Naive thymus-derived CD4-positive, alpha-beta T cell (primary cell): ENCODE measurements at regions not wholly inside any gene's neighbourhood (a gene's known extent, or its start where the extent isn't known, plus 50 kb on each side); places are given as distances from the start of the nearest gene placed in this dataset.

ENCODE experiments used
- ATAC-seq: fragments of 150-1000 bp; cut with Tn5 transposase; 2 replicates; pipeline ENCODE4 v1.10.0; 2021; ENCODE audit warnings: mild to moderate bottlenecking, moderate library complexity
- CTCF ChIA-PET: fragments of 350-600 bp; sonication (Branson Sonifier 250); formaldehyde crosslinking; loops from one replicate; lab custom pipeline; 2021; ENCODE audit warnings: antibody characterized with exemption; lab: Charles Lee
- POLR2A ChIA-PET: fragments of 350-600 bp; sonication (Branson Sonifier 250); formaldehyde crosslinking; loops from one replicate; lab custom pipeline; 2021; ENCODE audit warnings: antibody characterized with exemption, inconsistent platforms; lab: Charles Lee
- DNase-seq, 9 donors: peaks; one replicate each; pipeline versions ENCODE4 v3.0.0 to v3.0.0-alpha.2; 2020 to 2022; ENCODE audit warnings: mixed read lengths in 1 of 9
- H3K27ac ChIP-seq: one replicate; pipeline ENCODE4 v1.7.0; 2013; ENCODE audit warnings: mild to moderate bottlenecking, low read depth, low read length, moderate library complexity
- H3K27me3 ChIP-seq, 2 donors: one replicate each; pipeline ENCODE4 v1.7.0; 2013; ENCODE audit warnings: low read length in 2 of 2, mild to moderate bottlenecking in 2 of 2, moderate library complexity in 2 of 2; ENCODE audit not compliant: control insufficient read depth in 2 of 2, insufficient read depth in 2 of 2
- H3K36me3 ChIP-seq, 3 experiments: 1 replicate in 2 of 3; 2 replicates in 1 of 3; pipeline ENCODE4 v1.7.0; 2013; ENCODE audit warnings: low read length in 3 of 3, mild to moderate bottlenecking in 3 of 3, moderate library complexity in 1 of 3; ENCODE audit not compliant: insufficient read depth in 3 of 3, control insufficient read depth in 2 of 3
- H3K4me1 ChIP-seq, 2 donors: one replicate each; pipeline ENCODE4 v1.7.0; 2013; ENCODE audit warnings: low read length in 2 of 2, mild to moderate bottlenecking in 2 of 2, moderate library complexity in 1 of 2; ENCODE audit not compliant: control insufficient read depth in 2 of 2, insufficient read depth in 2 of 2
- H3K4me3 ChIP-seq: 2 replicates; pipeline ENCODE4 v1.7.0; 2013; ENCODE audit warnings: mild to moderate bottlenecking, low read length
- H3K9me3 ChIP-seq, 3 experiments: 1 replicate in 2 of 3; 2 replicates in 1 of 3; pipeline ENCODE4 v1.7.0; 2013; ENCODE audit warnings: low read length in 3 of 3; ENCODE audit not compliant: control insufficient read depth in 2 of 3
- H3K27ac Mint-ChIP-seq, 9 donors: one replicate each; pipeline ENCODE4 v1.8.0; 2020 to 2022; ENCODE audit warnings: mixed read lengths in 9 of 9, mild to moderate bottlenecking in 8 of 9, moderate library complexity in 5 of 9, inconsistent platforms in 2 of 9
- H3K27me3 Mint-ChIP-seq, 5 donors: one replicate each; pipeline ENCODE4 v1.8.0; 2021 to 2022; ENCODE audit warnings: mixed read lengths in 5 of 5, mild to moderate bottlenecking in 1 of 5
- H3K36me3 Mint-ChIP-seq, 5 donors: one replicate each; pipeline ENCODE4 v1.8.0; 2020 to 2022; ENCODE audit warnings: mixed read lengths in 5 of 5, mild to moderate bottlenecking in 3 of 5, inconsistent platforms in 1 of 5
- H3K4me1 Mint-ChIP-seq, 7 donors: one replicate each; pipeline ENCODE4 v1.8.0; 2020 to 2022; ENCODE audit warnings: mixed read lengths in 7 of 7, mild to moderate bottlenecking in 3 of 7, inconsistent platforms in 1 of 7
- H3K4me3 Mint-ChIP-seq, 10 donors: one replicate each; pipeline ENCODE4 v1.8.0; 2020 to 2022; ENCODE audit warnings: mild to moderate bottlenecking in 10 of 10, mixed read lengths in 10 of 10, moderate library complexity in 6 of 10, inconsistent platforms in 2 of 10
- H3K9me3 Mint-ChIP-seq, 11 donors: one replicate each; pipeline ENCODE4 v1.8.0; 2020 to 2022; ENCODE audit warnings: mixed read lengths in 11 of 11, mild to moderate bottlenecking in 4 of 11, inconsistent platforms in 1 of 11, moderate library complexity in 1 of 11
- intact Hi-C, 2 donors: fragments of 100-400 bp; cut with micrococcal nuclease; formaldehyde crosslinking; loops; one replicate each; pipeline ENCODE4 v1.15.1; 2023

DNA sequence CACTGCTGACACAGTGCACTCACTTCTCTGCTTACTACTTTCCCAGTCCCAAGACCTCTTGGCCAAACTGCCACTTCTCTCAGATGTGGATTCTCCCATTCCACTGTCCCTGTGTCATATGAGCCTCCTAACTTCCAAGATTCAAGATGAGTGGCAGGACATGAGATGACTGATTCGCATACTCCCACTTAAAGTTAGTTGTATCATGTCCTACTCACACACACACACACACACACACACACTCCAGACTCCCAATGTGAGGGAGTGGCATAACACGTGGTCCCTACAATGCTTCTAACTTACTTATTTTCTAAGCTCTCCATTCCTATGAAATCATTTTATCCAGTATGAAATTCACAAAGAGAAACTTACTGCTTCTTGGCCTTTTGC, 67.0 kb upstream of the CAV2 start:
- Histone ChIP-seq H3K27ac (no peak overlapping the region), H3K4me3 (no peak overlapping the region), H3K36me3 (no peaks in the 10 kb centered on the region), H3K9me3 (no peaks in the 10 kb centered on the region), H3K4me1 (no peaks in the 10 kb centered on the region), H3K27me3 (no peaks in the 10 kb centered on the region)
- Mint-ChIP-seq H3K4me3 (no peak overlapping the region), H3K4me1 (no peaks in the 10 kb centered on the region), H3K27me3 (peaks cover 5 to 44% (median 31%) of the 10 kb centered on the region in 5 donors), H3K36me3 (no peaks in the 10 kb centered on the region), H3K27ac (no peak overlapping the region), H3K9me3 (no peaks in the 10 kb centered on the region)
- ChIA-PET POLR2A (no interaction called here), CTCF (no interaction called here)
- ATAC-seq = no peak
- intact Hi-C loops = no loop called here
- DNase-seq = no peak

DNA sequence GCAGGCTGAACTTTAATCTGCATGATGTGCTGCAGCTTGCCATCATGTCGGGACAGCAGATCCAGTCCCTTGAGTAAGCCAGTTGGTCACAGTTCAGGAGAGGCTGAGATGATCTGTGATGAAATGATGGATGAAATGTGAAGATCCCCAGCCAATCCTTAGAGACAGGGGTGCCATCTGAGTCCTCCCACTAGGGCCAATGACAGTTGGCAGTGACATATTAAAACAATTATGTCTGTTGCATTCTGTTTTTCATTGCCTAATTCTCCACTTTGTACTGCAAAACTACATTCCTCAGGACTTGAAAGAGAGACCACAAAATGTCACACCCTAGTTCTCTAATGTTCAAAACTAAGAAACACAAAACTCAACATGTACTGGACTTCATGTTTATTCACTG, 66.3 kb upstream of the CAV2 start:
- CTCF ChIA-PET = no interaction called here

DNA sequence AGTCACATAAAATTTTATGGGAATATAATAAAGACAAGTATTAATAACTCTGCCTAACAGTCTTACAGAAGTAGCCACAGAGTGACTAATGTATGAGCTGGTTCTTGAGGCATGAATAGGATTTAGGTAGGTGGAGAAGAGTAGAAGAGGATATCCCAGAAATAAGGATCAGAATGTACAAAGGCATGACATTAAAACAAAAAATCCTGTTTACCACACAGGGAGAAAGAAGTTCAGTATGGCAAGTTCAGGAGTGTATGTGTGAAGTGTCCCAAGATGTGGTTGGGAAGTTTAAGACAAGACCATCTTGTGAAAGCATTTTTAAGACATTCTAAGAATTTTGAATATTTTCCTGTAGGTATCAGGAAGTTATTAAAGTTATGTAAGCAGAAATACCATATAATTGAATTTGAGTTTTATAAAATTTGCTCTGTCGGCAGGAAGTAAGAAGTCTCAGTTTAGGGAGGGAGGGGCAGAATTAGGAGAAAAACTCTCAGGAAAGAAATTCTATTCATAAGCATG, 64.7 kb upstream of the CAV2 start:
- Histone ChIP-seq H3K4me3 (no peak overlapping the region), H3K9me3 (no peaks in the 10 kb centered on the region), H3K27ac (no peak overlapping the region), H3K36me3 (no peaks in the 10 kb centered on the region), H3K27me3 (no peaks in the 10 kb centered on the region), H3K4me1 (no peaks in the 10 kb centered on the region)
- ChIA-PET CTCF (no interaction called here), POLR2A (no interaction called here)
- H3K4me3 Mint-ChIP-seq = no peak overlapping the region
- intact Hi-C loops = no loop called here
- H3K27ac Mint-ChIP-seq = no peak overlapping the region
- H3K4me1 Mint-ChIP-seq = no peaks in the 10 kb centered on the region
- H3K36me3 Mint-ChIP-seq = no peaks in the 10 kb centered on the region
- H3K27me3 Mint-ChIP-seq = peaks cover 9 to 49% (median 24%) of the 10 kb centered on the region in 5 donors
- DNase-seq (no peak), ATAC-seq (no peak)
- no peaks in the 10 kb centered on the region for H3K9me3 Mint-ChIP-seq

More for the DNA sequence above, 66.3 kb upstream of the CAV2 start:
- no peaks in the 10 kb centered on the region for H3K9me3 Mint-ChIP-seq
- POLR2A ChIA-PET = no interaction called here
- DNase-seq (no peak), ATAC-seq (no peak)
- Histone ChIP-seq H3K27me3 (no peaks in the 10 kb centered on the region), H3K4me3 (no peak overlapping the region), H3K4me1 (no peaks in the 10 kb centered on the region), H3K9me3 (no peaks in the 10 kb centered on the region), H3K36me3 (no peaks in the 10 kb centered on the region), H3K27ac (no peak overlapping the region)
- H3K36me3 Mint-ChIP-seq = no peaks in the 10 kb centered on the region
- intact Hi-C loops = no loop called here
- no peak overlapping the region for H3K27ac Mint-ChIP-seq
- H3K27me3 Mint-ChIP-seq = peaks cover 7 to 44% (median 30%) of the 10 kb centered on the region in 5 donors
- H3K4me3 Mint-ChIP-seq = no peak overlapping the region
- H3K4me1 Mint-ChIP-seq = no peaks in the 10 kb centered on the region

DNA sequence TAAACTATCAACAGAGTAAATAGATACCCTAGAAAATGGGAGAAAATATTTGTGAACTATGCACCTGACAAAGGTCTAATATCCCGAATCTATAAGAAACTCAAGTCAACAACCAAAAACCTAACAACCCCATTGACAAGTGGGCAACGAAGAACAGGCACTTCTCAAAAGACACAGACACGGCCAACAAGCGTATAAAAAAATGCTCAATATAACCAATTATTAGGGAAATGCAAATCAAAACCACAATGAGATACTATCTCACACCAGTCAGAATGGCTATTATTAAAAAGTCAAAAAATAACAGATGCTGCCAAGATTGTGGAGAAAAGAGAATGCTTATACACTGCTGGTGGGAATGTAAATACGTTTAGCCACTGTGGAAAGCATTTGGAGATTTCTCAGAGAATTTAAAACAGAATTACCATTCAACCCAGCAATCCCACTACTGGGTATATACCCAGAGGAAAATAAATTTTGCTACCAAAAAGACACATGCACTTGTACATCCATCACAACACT, 63.2 kb upstream of the CAV2 start:
- Mint-ChIP-seq H3K9me3 (no peaks in the 10 kb centered on the region), H3K27ac (no peak overlapping the region), H3K27me3 (peaks cover 4 to 45% (median 17%) of the 10 kb centered on the region in 5 donors), H3K4me1 (no peaks in the 10 kb centered on the region), H3K4me3 (no peak overlapping the region), H3K36me3 (no peaks in the 10 kb centered on the region)
- no peaks in the 10 kb centered on the region for H3K36me3 ChIP-seq
- H3K27ac ChIP-seq = no peak overlapping the region
- DNase-seq (no peak), ATAC-seq (no peak)
- ChIA-PET POLR2A (no interaction called here), CTCF (no interaction called here)
- H3K9me3 ChIP-seq = no peaks in the 10 kb centered on the region
- H3K27me3 ChIP-seq = no peaks in the 10 kb centered on the region
- intact Hi-C loops = no loop called here
- H3K4me3 ChIP-seq = no peak overlapping the region
- H3K4me1 ChIP-seq = no peaks in the 10 kb centered on the region

DNA sequence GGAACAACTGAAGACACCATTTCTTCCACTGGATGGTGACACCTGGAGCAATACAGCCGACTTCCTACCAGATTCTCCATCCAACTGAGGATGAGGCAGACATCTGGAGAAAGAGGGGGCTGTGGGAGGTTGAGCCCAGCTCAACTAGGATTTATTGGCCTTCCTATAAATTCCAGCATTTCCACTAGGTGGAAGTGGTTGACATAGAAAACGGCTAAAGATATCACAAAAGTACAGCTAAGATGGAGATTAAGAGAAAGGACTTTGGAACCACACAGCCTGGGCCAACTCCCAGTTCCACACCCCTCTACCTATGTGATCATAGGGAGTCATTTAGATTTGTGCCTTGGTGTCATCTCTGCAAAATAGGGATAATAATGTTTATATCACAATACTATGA, 61.3 kb upstream of the CAV2 start:
- Histone ChIP-seq H3K27ac (no peak overlapping the region), H3K27me3 (no peaks in the 10 kb centered on the region), H3K9me3 (no peaks in the 10 kb centered on the region), H3K4me1 (no peaks in the 10 kb centered on the region), H3K36me3 (no peaks in the 10 kb centered on the region), H3K4me3 (no peak overlapping the region)
- H3K36me3 Mint-ChIP-seq = no peaks in the 10 kb centered on the region
- intact Hi-C loops = no loop called here
- H3K9me3 Mint-ChIP-seq = no peaks in the 10 kb centered on the region
- CTCF ChIA-PET = no interaction called here
- H3K4me3 Mint-ChIP-seq = no peak overlapping the region
- ATAC-seq = no peak
- H3K4me1 Mint-ChIP-seq = no peaks in the 10 kb centered on the region
- no peak for DNase-seq
- POLR2A ChIA-PET = no interaction called here
- H3K27me3 Mint-ChIP-seq = peaks cover 4 to 30% (median 10%) of the 10 kb centered on the region in 5 donors
- no peak overlapping the region for H3K27ac Mint-ChIP-seq

DNA sequence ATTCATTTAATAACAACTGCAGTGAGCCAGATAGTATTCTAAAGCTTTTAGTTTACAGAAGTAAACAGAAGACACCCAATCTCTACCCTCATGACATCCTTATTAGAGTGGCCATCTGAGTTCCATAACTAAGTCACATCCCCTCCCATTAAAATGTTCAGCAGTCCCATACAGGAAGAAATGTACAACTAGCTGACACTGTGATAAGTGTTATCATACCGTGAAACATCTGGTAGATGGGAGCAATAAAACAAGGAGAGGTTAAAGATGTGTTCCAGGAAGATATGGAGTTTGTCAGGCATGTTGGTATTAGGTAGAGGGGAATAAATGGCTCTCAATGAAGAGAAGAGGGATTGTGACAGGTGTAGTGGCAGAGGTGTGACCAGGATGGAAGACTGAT, 60.5 kb upstream of the CAV2 start:
- CTCF ChIA-PET = no interaction called here
- POLR2A ChIA-PET = no interaction called here
- Histone ChIP-seq H3K36me3 (no peaks in the 10 kb centered on the region), H3K4me3 (no peak overlapping the region), H3K27me3 (no peaks in the 10 kb centered on the region), H3K9me3 (no peaks in the 10 kb centered on the region), H3K4me1 (no peaks in the 10 kb centered on the region), H3K27ac (no peak overlapping the region)
- Mint-ChIP-seq H3K9me3 (no peaks in the 10 kb centered on the region), H3K4me1 (no peaks in the 10 kb centered on the region), H3K36me3 (no peaks in the 10 kb centered on the region), H3K27ac (no peak overlapping the region), H3K27me3 (peaks cover 4 to 26% (median 12%) of the 10 kb centered on the region in 5 donors), H3K4me3 (no peak overlapping the region)
- no peak for DNase-seq
- ATAC-seq = no peak
- intact Hi-C loops = no loop called here

DNA sequence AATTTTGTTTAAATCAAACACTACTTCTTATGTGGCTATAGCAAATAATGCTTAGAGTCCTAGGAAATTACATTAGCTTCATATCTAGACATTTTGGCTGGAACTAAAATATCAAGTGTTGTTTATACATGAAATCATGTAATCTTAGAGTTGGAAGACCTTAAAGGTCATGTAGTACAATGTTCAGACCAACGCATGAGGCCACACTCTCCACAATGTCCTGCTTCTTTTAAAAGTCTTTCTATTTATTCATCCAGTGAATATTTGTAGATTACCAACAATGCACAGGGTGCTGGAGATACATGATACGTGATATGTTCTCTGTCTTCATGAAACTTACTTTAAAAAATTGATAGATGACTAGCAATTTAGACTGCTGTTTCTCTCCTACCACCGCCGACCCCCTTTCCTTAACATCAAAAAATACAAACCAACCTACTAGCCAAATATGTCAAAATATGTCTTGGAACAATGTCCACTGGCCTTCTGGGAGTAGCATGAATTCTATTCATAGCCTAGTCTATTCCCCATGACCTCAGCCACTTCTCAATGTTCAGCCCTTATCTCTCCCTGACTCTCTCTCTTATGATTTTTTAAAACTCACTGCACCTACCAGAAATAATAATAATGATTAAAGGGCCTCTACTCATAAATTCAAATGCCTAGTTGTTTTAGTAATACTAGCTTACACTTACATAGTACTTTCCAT, 59.5 kb upstream of the CAV2 start:
- intact Hi-C loops = no loop called here
- ChIA-PET POLR2A (no interaction called here), CTCF (no interaction called here)
- no peaks in the 10 kb centered on the region for H3K36me3 Mint-ChIP-seq
- no peak overlapping the region for H3K27ac ChIP-seq
- no peak overlapping the region for H3K27ac Mint-ChIP-seq
- DNase-seq (no peak), ATAC-seq (no peak)
- no peaks in the 10 kb centered on the region for H3K4me1 ChIP-seq
- peaks cover 0 to 4% of the 10 kb centered on the region in 2 donors for H3K27me3 ChIP-seq
- H3K4me3 Mint-ChIP-seq = no peak overlapping the region
- no peaks in the 10 kb centered on the region for H3K4me1 Mint-ChIP-seq
- no peak overlapping the region for H3K4me3 ChIP-seq
- H3K36me3 ChIP-seq = no peaks in the 10 kb centered on the region
- peaks cover 6 to 28% (median 17%) of the 10 kb centered on the region in 5 donors for H3K27me3 Mint-ChIP-seq
- no peaks in the 10 kb centered on the region for H3K9me3 ChIP-seq
- no peaks in the 10 kb centered on the region for H3K9me3 Mint-ChIP-seq
